ENCODE measurements at regions not wholly inside any gene's neighbourhood (a gene's known extent, or its start where the extent isn't known, plus 50 kb on each side); places are given as distances from the start of the nearest gene placed in this dataset.

DNA sequence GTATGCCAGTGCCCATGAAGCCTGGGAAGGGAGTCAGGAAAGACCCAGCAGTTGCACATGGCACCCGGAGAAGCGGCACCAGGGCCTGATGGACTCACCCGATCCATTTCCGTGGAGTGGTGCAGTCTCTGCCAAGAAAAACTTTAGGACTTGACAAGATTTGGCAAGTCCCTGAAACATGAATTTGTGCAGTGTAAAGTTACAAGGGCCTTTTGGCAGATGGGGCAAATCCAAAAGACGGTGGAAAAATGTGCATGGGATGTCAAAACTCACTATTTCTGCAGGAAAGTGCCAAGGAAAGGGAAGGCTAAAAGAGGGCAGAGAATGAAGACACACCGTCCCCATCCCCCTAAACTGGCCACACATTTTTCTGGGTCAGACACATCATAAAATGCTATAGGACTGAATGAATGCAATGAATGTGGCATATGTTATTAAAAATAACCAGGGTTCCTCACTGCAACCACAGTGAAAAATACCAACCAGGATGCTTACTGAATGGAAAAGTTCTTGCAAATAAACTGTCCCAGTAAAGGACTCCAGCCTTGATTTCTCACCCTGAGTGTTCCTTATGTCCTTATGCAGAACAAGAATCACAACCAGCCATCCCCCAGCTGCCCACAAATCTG is 173.5 kb upstream of the SIX2 start:
- H3K4me1 Mint-ChIP-seq (ENCODE audit: low read depth), result no peaks in the 10 kb centered on the region
- H3K4me3 Mint-ChIP-seq, result no peak overlapping the region
- no peaks in the 10 kb centered on the region for H3K36me3 Mint-ChIP-seq (ENCODE audit: low read depth)
- DNase-seq, result no peak
- peaks cover 47% of the 10 kb centered on the region for H3K27me3 Mint-ChIP-seq
- no peaks in the 10 kb centered on the region for H3K9me3 Mint-ChIP-seq
- H3K27ac Mint-ChIP-seq, result no peak overlapping the region

DNA sequence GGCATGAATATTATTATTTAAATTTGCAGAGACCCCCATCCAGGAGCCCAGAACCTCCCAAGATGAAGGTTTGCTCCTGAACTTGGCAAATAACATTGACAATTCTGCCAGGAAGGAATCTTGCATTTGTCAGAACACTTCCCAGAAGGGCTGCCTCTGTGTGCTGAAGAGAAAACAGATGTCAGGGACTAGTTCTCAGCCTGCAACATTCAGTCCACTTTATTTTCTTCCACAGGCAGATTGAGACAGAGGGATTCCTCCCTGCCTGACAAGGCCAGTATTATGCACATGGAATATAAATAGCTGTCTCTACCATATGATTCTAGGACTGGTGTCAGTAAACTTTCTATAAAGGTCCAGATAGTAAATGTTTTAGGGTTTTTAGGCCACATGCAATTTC is 171.5 kb upstream of the SIX2 start:
- Mint-ChIP-seq H3K9me3 (no peaks in the 10 kb centered on the region), H3K36me3 (ENCODE audit: low read depth) (no peaks in the 10 kb centered on the region), H3K27me3 (peaks cover 54% of the 10 kb centered on the region), H3K4me1 (ENCODE audit: low read depth) (no peaks in the 10 kb centered on the region), H3K4me3 (no peak overlapping the region), H3K27ac (no peak overlapping the region)
- no peak for DNase-seq

DNA sequence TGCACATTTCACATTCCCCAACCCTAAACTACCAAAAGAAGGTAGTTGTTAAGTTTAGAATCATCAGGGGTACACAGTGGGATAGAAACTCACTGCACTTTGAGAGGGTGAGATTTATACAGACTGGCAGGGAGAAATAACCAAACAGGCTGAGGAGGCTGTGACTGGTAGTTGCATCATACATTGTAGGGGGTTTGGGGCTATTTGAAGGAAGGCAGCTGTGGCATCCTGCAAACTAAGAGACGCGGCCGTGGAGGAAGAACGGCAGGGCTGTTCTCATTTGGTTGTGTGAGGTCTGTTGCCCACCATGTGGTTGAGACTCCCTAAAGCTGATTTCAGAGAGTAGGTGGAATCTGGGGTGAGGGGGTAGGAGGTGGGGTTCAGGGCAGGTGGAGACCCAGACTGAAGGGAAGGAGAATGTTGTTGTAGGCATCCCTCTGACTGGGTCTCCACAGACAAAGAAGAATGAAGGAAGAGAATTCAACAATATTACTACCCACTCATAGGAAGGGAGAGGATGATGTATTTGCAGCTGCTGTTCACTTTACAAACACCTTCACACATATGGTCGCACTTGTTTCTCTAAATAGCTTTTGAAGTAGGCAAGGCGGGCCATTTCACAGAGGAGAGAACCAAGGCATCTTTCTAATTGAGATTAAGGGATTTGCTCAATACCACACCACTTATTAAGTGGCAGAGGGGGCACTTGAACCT is 170.9 kb upstream of the SIX2 start:
- no peaks in the 10 kb centered on the region for H3K9me3 Mint-ChIP-seq
- no peak overlapping the region for H3K4me3 Mint-ChIP-seq
- H3K27ac Mint-ChIP-seq, result no peak overlapping the region
- no peaks in the 10 kb centered on the region for H3K36me3 Mint-ChIP-seq (ENCODE audit: low read depth)
- H3K4me1 Mint-ChIP-seq (ENCODE audit: low read depth), result no peaks in the 10 kb centered on the region
- H3K27me3 Mint-ChIP-seq, result peaks cover 51% of the 10 kb centered on the region
- DNase-seq, result no peak

DNA sequence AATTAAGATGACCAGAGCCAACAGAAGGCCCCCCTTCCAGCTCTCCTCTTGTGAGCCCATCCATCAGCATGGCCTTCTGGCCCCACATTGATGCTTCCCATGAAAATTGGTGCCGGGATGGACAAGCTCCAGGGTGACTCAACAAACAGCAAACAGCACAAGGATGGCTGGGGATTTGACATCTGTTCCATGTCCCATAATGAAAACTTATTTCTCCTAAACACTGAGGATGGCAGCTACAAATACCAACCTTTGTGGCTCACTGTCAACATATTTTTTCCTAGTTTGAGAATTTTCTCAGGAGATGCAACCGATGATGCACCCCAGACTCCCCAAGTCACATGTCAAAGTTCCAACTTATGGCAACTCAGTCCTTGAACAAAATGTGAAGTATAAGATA is 169.6 kb upstream of the SIX2 start:
- H3K36me3 Mint-ChIP-seq (ENCODE audit: low read depth), result no peaks in the 10 kb centered on the region
- H3K27me3 Mint-ChIP-seq, result peaks cover 56% of the 10 kb centered on the region
- no peak overlapping the region for H3K4me3 Mint-ChIP-seq
- H3K27ac Mint-ChIP-seq, result no peak overlapping the region
- no peaks in the 10 kb centered on the region for H3K9me3 Mint-ChIP-seq
- no peaks in the 10 kb centered on the region for H3K4me1 Mint-ChIP-seq (ENCODE audit: low read depth)
- no peak for DNase-seq

DNA sequence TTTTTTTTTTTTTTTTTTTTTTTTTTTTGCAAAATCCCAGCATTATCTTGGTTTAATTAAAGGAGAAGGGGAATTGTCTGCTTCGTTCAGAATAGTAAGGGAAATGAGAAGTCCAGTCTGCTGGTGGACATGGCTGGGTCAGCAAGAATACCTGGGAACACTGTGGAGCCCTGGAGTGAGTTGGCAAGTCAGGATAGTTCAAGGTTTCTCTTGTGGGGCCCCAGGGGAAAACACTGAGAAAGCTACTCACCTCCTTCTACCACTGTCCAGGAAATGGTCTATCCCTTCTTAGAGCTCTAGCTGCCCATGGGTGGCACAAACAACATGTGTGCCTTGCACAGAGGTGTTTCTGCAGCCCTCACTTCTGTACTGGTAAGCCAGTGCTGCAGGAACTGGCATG is 169.1 kb upstream of the SIX2 start:
- H3K4me3 Mint-ChIP-seq, result no peak overlapping the region
- H3K27me3 Mint-ChIP-seq, result peaks cover 56% of the 10 kb centered on the region
- no peaks in the 10 kb centered on the region for H3K4me1 Mint-ChIP-seq (ENCODE audit: low read depth)
- no peak for DNase-seq
- no peak overlapping the region for H3K27ac Mint-ChIP-seq
- H3K36me3 Mint-ChIP-seq (ENCODE audit: low read depth), result no peaks in the 10 kb centered on the region
- H3K9me3 Mint-ChIP-seq, result no peaks in the 10 kb centered on the region

DNA sequence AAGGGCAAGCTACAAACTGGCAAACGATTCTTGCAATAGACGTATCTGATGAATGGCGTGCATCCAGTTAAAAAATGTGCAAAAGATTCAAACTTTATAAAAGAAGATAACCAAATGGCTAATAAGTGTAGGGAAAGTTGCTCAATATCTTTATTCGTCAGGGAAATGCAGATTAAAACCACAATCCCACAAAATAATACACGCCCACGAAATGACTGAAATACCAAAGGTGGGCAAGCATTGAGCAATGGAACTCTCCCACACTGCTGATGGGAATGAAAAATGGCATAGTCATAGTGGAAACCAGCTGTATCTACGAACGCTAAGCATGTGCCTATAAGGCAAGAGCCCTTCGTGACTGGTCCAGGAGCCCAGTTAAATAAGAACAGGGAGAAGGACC is 168.6 kb upstream of the SIX2 start:
- H3K9me3 Mint-ChIP-seq, result no peaks in the 10 kb centered on the region
- no peaks in the 10 kb centered on the region for H3K36me3 Mint-ChIP-seq (ENCODE audit: low read depth)
- DNase-seq, result no peak
- no peak overlapping the region for H3K4me3 Mint-ChIP-seq
- H3K4me1 Mint-ChIP-seq (ENCODE audit: low read depth), result no peaks in the 10 kb centered on the region
- H3K27me3 Mint-ChIP-seq, result peaks cover 57% of the 10 kb centered on the region
- H3K27ac Mint-ChIP-seq, result no peak overlapping the region

DNA sequence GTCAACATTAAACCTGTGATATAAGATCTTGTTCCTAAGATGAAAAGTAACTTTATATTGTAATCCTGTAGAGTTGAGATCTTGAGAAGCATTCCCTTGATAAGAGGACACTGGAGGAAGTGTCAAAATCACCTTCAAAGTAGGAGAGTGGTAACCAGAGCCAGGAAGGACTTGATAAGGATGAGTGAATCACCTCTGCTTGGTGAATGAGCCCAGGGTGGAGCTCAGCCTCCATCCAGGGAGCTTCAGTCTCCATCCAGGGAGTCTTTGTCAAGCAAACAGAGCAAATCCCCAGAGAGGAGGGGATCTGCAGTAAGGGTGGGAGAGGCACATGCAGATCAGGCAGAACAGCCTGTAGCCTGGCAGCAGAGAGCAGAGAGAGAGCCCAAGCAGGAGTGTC is 167.1 kb upstream of the SIX2 start:
- H3K9me3 Mint-ChIP-seq, result no peaks in the 10 kb centered on the region
- no peaks in the 10 kb centered on the region for H3K36me3 Mint-ChIP-seq (ENCODE audit: low read depth)
- H3K27ac Mint-ChIP-seq, result no peak overlapping the region
- H3K27me3 Mint-ChIP-seq, result peaks cover 62% of the 10 kb centered on the region
- DNase-seq, result no peak
- H3K4me1 Mint-ChIP-seq (ENCODE audit: low read depth), result no peaks in the 10 kb centered on the region
- H3K4me3 Mint-ChIP-seq, result no peak overlapping the region

DNA sequence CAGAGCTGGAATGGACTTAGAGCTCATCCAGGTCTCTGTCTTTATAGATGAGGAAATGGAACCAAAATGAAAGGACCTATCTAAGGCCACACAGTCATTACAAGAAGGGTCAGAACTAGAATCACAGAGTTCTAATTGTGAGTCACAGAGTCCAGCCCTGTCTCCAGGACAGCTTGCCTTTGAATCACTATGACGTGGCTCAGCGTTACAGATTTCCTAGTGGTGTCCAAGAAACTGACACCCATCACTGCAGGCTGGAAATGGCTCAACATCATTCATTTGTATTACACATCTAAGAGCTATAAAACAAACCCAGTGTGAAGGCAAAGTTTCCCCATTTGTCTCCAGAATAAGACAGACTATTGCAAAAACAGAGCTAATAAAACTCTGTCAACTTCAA is 164.3 kb upstream of the SIX2 start:
- peaks cover 12% of the 10 kb centered on the region for H3K4me1 Mint-ChIP-seq (ENCODE audit: low read depth)
- H3K9me3 Mint-ChIP-seq, result no peaks in the 10 kb centered on the region
- H3K27me3 Mint-ChIP-seq, result peaks cover 68% of the 10 kb centered on the region
- H3K4me3 Mint-ChIP-seq, result no peak overlapping the region
- DNase-seq, result no peak
- no peak overlapping the region for H3K27ac Mint-ChIP-seq
- no peaks in the 10 kb centered on the region for H3K36me3 Mint-ChIP-seq (ENCODE audit: low read depth)

DNA sequence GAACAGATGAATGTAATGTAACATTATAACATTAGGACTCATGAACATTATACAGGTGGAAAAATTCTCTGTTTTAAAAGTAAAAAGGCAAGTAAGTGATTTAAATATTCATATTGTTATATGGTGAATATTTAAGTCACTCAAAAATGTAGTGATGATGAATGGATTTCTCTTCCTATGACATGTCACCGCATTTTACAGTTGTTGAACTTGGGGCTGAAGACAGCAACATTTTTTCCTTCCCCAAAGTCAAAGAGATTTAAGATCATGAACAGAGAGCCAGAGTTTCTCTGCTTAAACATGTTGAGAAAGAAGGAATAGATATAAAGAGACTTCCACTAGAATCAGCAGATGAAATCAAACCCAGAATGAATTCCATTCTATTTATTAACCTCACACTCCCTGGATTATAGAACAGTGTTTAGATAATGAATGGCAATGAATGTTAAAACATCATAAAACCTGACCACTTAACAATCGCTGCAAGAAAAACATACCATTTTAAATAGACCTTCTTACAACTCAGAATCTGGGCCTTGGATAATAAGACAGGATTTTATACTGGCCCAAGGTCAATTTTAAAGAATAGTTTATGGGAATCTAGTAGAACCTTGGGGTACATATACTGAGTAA is 163.6 kb upstream of the SIX2 start:
- H3K9me3 Mint-ChIP-seq, result no peaks in the 10 kb centered on the region
- H3K4me3 Mint-ChIP-seq, result no peak overlapping the region
- peaks cover 13% of the 10 kb centered on the region for H3K4me1 Mint-ChIP-seq (ENCODE audit: low read depth)
- no peak for DNase-seq
- no peak overlapping the region for H3K27ac Mint-ChIP-seq
- H3K27me3 Mint-ChIP-seq, result peaks cover 75% of the 10 kb centered on the region
- H3K36me3 Mint-ChIP-seq (ENCODE audit: low read depth), result no peaks in the 10 kb centered on the region

DNA sequence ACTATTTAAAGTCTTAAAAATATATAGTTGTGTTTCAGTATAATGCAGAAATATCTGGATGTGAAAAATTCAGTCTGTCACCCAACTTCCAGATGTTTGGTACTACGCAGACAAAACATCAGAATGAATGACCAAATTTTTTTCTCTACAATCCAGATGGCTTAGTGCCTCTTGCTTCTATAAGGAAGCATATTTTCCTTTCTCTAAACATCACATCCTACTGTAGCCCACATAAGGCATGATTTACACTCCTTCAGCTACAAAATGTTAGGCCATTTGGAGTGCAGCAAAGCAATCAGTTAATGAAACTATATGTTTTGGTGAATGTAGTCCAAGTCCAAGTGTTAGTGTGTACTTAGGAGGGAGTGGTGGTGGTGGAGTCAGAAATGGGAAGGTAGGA is 162.9 kb upstream of the SIX2 start:
- peaks cover 78% of the 10 kb centered on the region for H3K27me3 Mint-ChIP-seq
- H3K4me3 Mint-ChIP-seq, result no peak overlapping the region
- H3K27ac Mint-ChIP-seq, result no peak overlapping the region
- no peaks in the 10 kb centered on the region for H3K36me3 Mint-ChIP-seq (ENCODE audit: low read depth)
- H3K4me1 Mint-ChIP-seq (ENCODE audit: low read depth), result peaks cover 13% of the 10 kb centered on the region
- H3K9me3 Mint-ChIP-seq, result no peaks in the 10 kb centered on the region
- DNase-seq, result no peak

DNA sequence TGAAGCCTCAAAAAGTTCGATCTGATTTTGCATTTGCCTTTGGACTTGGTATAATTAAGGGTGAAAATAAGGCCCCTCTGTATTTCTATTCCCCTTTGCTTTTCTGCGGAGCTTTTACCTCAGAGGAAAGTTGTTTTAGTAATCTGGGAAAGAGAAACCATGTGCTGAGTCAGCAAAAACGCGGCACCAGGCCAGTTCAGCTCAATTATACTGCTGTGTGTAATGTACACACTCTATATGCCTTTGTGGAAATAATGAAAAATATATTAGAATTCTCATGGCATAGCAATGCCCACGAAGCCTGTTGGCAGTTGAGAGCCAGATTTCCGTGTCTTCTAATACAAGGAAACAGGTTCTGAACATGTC is 161.9 kb upstream of the SIX2 start:
- Mint-ChIP-seq H3K36me3 (ENCODE audit: low read depth) (no peaks in the 10 kb centered on the region), H3K27ac (no peak overlapping the region), H3K4me3 (no peak overlapping the region), H3K9me3 (no peaks in the 10 kb centered on the region), H3K27me3 (peaks cover 76% of the 10 kb centered on the region), H3K4me1 (ENCODE audit: low read depth) (peaks cover 13% of the 10 kb centered on the region)
- DNase-seq, result no peak

DNA sequence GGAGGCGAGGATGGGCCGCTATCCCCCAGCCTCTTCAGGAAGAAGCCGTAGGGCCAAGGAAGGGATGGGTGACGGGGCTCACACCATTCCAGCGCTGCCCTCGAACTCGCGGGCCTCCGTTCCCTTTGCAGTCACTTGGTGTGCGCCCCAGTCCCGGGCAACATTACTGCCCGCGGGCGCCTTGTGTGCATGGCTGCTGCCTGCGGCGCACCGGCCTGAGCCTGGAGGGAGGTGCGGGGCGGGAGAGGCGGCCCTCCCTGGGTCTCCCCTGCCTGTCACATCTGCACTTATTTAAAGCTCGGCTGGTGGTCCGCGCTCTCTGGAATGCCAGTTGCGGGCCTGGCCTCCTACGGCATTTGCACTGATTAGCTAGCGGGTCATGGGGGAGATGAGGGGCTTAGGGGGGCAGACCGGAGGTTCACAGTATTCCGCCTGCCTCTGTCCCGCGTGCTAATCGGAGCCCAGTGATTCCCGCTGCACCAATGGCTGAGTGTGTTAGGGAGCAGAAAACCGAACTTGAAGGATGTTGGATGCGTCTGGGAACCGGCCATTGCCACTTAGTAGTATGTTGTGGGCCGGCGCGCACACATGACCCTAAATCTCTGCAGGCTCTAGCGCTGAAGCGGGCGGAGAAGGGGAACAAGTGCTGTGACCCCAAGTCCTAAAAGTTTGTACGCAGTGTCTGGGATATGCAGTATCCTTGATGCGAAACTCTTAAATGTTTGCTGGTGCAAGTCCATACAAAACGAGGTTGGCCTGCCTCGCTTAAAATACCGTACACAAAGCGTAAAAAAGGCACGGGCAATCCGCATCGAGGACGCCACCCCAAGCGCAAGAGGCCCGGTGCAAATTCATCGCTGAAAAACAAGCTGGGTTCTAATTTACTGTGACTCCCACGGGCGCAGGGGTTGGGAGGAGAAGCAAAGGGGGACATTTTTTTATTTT is 161.2 kb upstream of the SIX2 start:
- Mint-ChIP-seq H3K4me1 (ENCODE audit: low read depth) (peaks cover 13% of the 10 kb centered on the region), H3K27ac (no peak overlapping the region), H3K36me3 (ENCODE audit: low read depth) (no peaks in the 10 kb centered on the region), H3K9me3 (no peaks in the 10 kb centered on the region), H3K27me3 (peaks cover 81% of the 10 kb centered on the region), H3K4me3 (no peak overlapping the region)
- no peak for DNase-seq

DNA sequence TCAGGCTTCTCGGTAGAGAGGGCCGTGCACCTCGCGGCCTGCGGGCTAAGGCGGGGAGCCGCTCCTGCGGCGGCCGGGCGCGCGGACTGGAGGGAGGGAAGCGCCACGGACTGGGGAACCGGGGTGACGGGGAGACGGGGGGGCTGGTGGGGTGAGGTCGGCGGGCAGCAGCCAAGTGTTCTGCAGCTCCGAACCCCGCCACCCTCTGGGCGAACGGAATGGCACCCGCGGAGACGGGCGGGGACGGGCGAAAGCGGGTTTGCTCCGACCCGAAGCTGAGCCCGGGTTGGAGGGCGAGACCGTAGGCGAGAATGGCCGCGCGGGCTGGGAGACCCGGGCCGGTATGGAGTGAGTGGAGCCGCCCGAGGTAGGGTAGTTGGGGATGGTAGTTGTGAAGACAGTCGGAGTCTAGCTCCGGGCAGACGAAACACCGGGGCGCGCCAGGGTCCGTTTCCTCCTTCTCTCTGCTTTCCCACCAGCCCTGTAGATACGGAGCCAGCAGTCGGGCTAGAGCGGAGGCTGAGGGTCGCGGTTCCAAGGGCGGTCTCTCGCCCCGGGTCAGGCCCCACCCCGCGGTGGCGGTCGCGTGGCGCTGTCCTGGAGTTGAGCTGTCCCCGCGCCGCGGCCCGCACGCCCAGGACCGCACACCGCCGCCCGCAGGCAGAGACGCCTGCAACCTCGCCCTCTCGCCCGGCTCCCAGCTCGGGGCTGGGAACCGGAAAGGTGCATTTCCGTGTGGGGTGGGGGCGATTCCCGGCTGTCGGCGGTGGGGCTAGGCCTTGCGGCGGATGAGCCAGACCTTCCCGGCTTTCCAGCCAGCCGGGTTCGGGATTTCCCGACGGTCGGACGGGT is 160.3 kb upstream of the SIX2 start:
- Mint-ChIP-seq H3K4me1 (ENCODE audit: low read depth) (peaks cover 13% of the 10 kb centered on the region), H3K27ac (no peak overlapping the region), H3K27me3 (peaks cover 83% of the 10 kb centered on the region), H3K9me3 (no peaks in the 10 kb centered on the region), H3K4me3 (peak overlapping the region; percentile 54), H3K36me3 (ENCODE audit: low read depth) (no peaks in the 10 kb centered on the region)
- peak; percentile 34 for DNase-seq

All from activated T-cell treated with anti-CD3 and anti-CD28 coated beads, Interleukin-2, amount 50 U/mL, for 24 hours (primary cell).